ENCODE measurements at regions not wholly inside any gene's neighbourhood (a gene's known extent, or its start where the extent isn't known, plus 50 kb on each side); places are given as distances from the start of the nearest gene placed in this dataset.
"Not testable (repeated sequence)": the region's sequence is repeated elsewhere in the genome, so short reads cannot be mapped to it uniquely, and the experiment has no call there.

GRCh38 chr7:82624337-82624736 is 180.8 kb upstream of the CACNA2D1 start:
- DNase-seq: peak; percentile 13 to 18

- no peak for DNase-seq
Observed at GRCh38 chr7:82623812-82624211, 180.2 kb upstream of the CACNA2D1 start.

- no peak for DNase-seq
Observed at GRCh38 chr7:82617156-82617555, 173.6 kb upstream of the CACNA2D1 start.

- peak; percentile 86 to 93 for DNase-seq
Observed at GRCh38 chr7:82616059-82616728, 172.6 kb upstream of the CACNA2D1 start.

GRCh38 chr7:82615527-82615926 is 171.9 kb upstream of the CACNA2D1 start:
- DNase-seq: peak; percentile 85 to 91

- DNase-seq: no peak
Observed at GRCh38 chr7:82609746-82610145, 166.2 kb upstream of the CACNA2D1 start.

GRCh38 chr7:82605247-82605864 is 161.8 kb upstream of the CACNA2D1 start:
- DNase-seq: peak; percentile 44 to 48

GRCh38 chr7:82602066-82602465 is 158.5 kb upstream of the CACNA2D1 start:
- DNase-seq: no peak

- no peak for DNase-seq
Observed at GRCh38 chr7:82600531-82600930, 157.0 kb upstream of the CACNA2D1 start.

GRCh38 chr7:82599895-82600294 is 156.3 kb upstream of the CACNA2D1 start:
- DNase-seq: no peak

GRCh38 chr7:82598958-82599357 is 155.4 kb upstream of the CACNA2D1 start:
- peak in 1 of 2 donors; percentile 27 for DNase-seq

GRCh38 chr7:82595795-82596194 is 152.2 kb upstream of the CACNA2D1 start:
- DNase-seq: peak in 1 of 2 donors; percentile 49

GRCh38 chr7:82595176-82595575 is 151.6 kb upstream of the CACNA2D1 start:
- no peak for DNase-seq

- DNase-seq: no peak
Observed at GRCh38 chr7:82594665-82595064, 151.1 kb upstream of the CACNA2D1 start.

GRCh38 chr7:82593780-82594179 is 150.2 kb upstream of the CACNA2D1 start:
- no peak for DNase-seq

GRCh38 chr7:82592416-82592815 is 148.8 kb upstream of the CACNA2D1 start:
- no peak for DNase-seq

- no peak for DNase-seq
Observed at GRCh38 chr7:82579047-82579446, 135.5 kb upstream of the CACNA2D1 start.

- no peak for DNase-seq
Observed at GRCh38 chr7:82578430-82578829, 134.9 kb upstream of the CACNA2D1 start.

GRCh38 chr7:82572195-82572880 is 128.8 kb upstream of the CACNA2D1 start:
- peak; percentile 68 to 75 for DNase-seq

GRCh38 chr7:82571047-82571446 is 127.5 kb upstream of the CACNA2D1 start:
- not testable (repeated sequence) for DNase-seq

- DNase-seq: no peak
Observed at GRCh38 chr7:82567841-82568240, 124.3 kb upstream of the CACNA2D1 start.

- no peak for DNase-seq
Observed at GRCh38 chr7:82567356-82567755, 123.8 kb upstream of the CACNA2D1 start.

GRCh38 chr7:82566752-82567151 is 123.2 kb upstream of the CACNA2D1 start:
- DNase-seq: no peak
